AG09319 (cell line): ENCODE measurements at regions not wholly inside any gene's neighbourhood (a gene's known extent, or its start where the extent isn't known, plus 50 kb on each side); places are given as distances from the start of the nearest gene placed in this dataset.

ENCODE experiments used
- DNase-seq: peaks from one replicate; pipeline ENCODE4 v3.0.0-alpha.2; 2010; ENCODE audit warnings: low read depth; ENCODE audit errors: extremely low read depth
- CTCF ChIP-seq: IDR thresholded peaks from 2 replicates; pipeline ENCODE4 v1.5.1; 2011; ENCODE audit warnings: low read depth, mild to moderate bottlenecking, inconsistent platforms, low read length, moderate library complexity

GRCh38 chr4:129232589-129233337 lies 136.8 kb downstream of the C4orf33 start:
- no peak for TF ChIP-seq CTCF
- DNase-seq, result no peak

- no peak for TF ChIP-seq CTCF
- no peak for DNase-seq
Measured at GRCh38 chr4:129233691-129234090, 137.7 kb downstream of the C4orf33 start.

GRCh38 chr4:129236351-129236750 lies 140.4 kb downstream of the C4orf33 start:
- TF ChIP-seq CTCF, result no peak
- DNase-seq, result no peak

GRCh38 chr4:129239088-129239487 lies 143.1 kb downstream of the C4orf33 start:
- DNase-seq, result no peak
- no peak for TF ChIP-seq CTCF

GRCh38 chr4:129240816-129241215 lies 144.9 kb downstream of the C4orf33 start:
- DNase-seq, result no peak
- no peak for TF ChIP-seq CTCF

- DNase-seq, result no peak
- no peak for TF ChIP-seq CTCF
Measured at GRCh38 chr4:129246145-129246544, 150.2 kb downstream of the C4orf33 start.

- DNase-seq, result no peak
- no peak for TF ChIP-seq CTCF
Measured at GRCh38 chr4:129246910-129247461, 151.0 kb downstream of the C4orf33 start.
